Neutrophil (primary cell): ENCODE measurements at regions not wholly inside any gene's neighbourhood (a gene's known extent, or its start where the extent isn't known, plus 50 kb on each side); places are given as distances from the start of the nearest gene placed in this dataset.

ENCODE experiments used
- H3K27ac ChIP-seq: fragments of 200-600 bp; sonication (generic); 2 replicates; pipeline ENCODE4 v1.5.1; 2016; ENCODE audit warnings: mild to moderate bottlenecking, moderate library complexity
- H3K27me3 ChIP-seq: fragments of 200-600 bp; sonication (generic); 2 replicates; pipeline ENCODE4 v1.6.0; 2016; ENCODE audit warnings: mild to moderate bottlenecking
- H3K36me3 ChIP-seq: fragments of 200-600 bp; sonication (generic); 2 replicates; pipeline ENCODE4 v1.5.1; 2017
- H3K4me1 ChIP-seq, 2 experiments: fragments of 200-600 bp in 1 of 2; sonication (generic) in 1 of 2; 1 replicate in 1 of 2; 2 replicates in 1 of 2; pipeline versions ENCODE4 v1.5.1 to v1.6.1; 2013 to 2016; ENCODE audit warnings: low read depth in 1 of 2, low read length in 1 of 2, mild to moderate bottlenecking in 1 of 2, moderate library complexity in 1 of 2; ENCODE audit not compliant: control insufficient read depth in 1 of 2, insufficient read depth in 1 of 2
- H3K4me3 ChIP-seq, 2 experiments: fragments of 200-600 bp in 1 of 2; sonication (generic) in 1 of 2; 1 replicate in 1 of 2; 2 replicates in 1 of 2; pipeline ENCODE4 v1.5.1; 2013 to 2016; ENCODE audit warnings: low read depth in 1 of 2, low read length in 1 of 2, mild to moderate bottlenecking in 1 of 2, moderate library complexity in 1 of 2
- H3K9me3 ChIP-seq: fragments of 200-600 bp; sonication (generic); 2 replicates; pipeline ENCODE4 v1.5.1; 2016
- CTCF ChIP-seq: fragments of 200-600 bp; sonication (generic); IDR thresholded peaks from 2 replicates; pipeline ENCODE4 v1.5.1; 2016; ENCODE audit warnings: antibody characterized with exemption

GRCh38 chr3:59424268-59425010 is 374.6 kb upstream of the CFAP20DC start:
- Histone ChIP-seq H3K36me3 (no peaks in the 10 kb centered on the region), H3K4me1 (peaks cover 10 to 15% of the 10 kb centered on the region in 2 experiments), H3K9me3 (no peaks in the 10 kb centered on the region), H3K4me3 (no peak overlapping the region), H3K27ac (no peak overlapping the region), H3K27me3 (peaks cover 62% of the 10 kb centered on the region)
- no peak for TF ChIP-seq CTCF

GRCh38 chr3:59423707-59424106 is 373.9 kb upstream of the CFAP20DC start:
- H3K27ac ChIP-seq, result no peak overlapping the region

GRCh38 chr3:59422312-59422711 is 372.5 kb upstream of the CFAP20DC start:
- TF ChIP-seq CTCF, result no peak
- H3K4me1 ChIP-seq, result peaks cover 6 to 9% of the 10 kb centered on the region in 2 experiments
- no peaks in the 10 kb centered on the region for H3K36me3 ChIP-seq
- H3K9me3 ChIP-seq, result no peaks in the 10 kb centered on the region
- H3K4me3 ChIP-seq, result no peak overlapping the region
- H3K27ac ChIP-seq, result no peak overlapping the region
- peaks cover 56% of the 10 kb centered on the region for H3K27me3 ChIP-seq

More at GRCh38 chr3:59423707-59424106, 373.9 kb upstream of the CFAP20DC start:
- Histone ChIP-seq H3K4me3 (no peak overlapping the region), H3K9me3 (no peaks in the 10 kb centered on the region), H3K4me1 (peaks cover 10 to 15% of the 10 kb centered on the region in 2 experiments), H3K36me3 (no peaks in the 10 kb centered on the region), H3K27me3 (peaks cover 58% of the 10 kb centered on the region)
- TF ChIP-seq CTCF, result no peak

- TF ChIP-seq CTCF, result no peak
- H3K4me1 ChIP-seq, result no peaks in the 10 kb centered on the region
- no peak overlapping the region for H3K4me3 ChIP-seq
- no peaks in the 10 kb centered on the region for H3K9me3 ChIP-seq
- H3K27me3 ChIP-seq, result peaks cover 28% of the 10 kb centered on the region
- H3K27ac ChIP-seq, result no peak overlapping the region
- H3K36me3 ChIP-seq, result no peaks in the 10 kb centered on the region
Observed at GRCh38 chr3:59418836-59419235, 369.0 kb upstream of the CFAP20DC start.

- H3K36me3 ChIP-seq, result no peaks in the 10 kb centered on the region
- H3K27ac ChIP-seq, result no peak overlapping the region
- no peaks in the 10 kb centered on the region for H3K4me1 ChIP-seq
- TF ChIP-seq CTCF, result no peak
- no peaks in the 10 kb centered on the region for H3K9me3 ChIP-seq
- H3K4me3 ChIP-seq, result no peak overlapping the region
- H3K27me3 ChIP-seq, result peaks cover 3% of the 10 kb centered on the region
Observed at GRCh38 chr3:59412516-59412915, 362.7 kb upstream of the CFAP20DC start.
